ENCODE measurements at regions not wholly inside any gene's neighbourhood (a gene's known extent, or its start where the extent isn't known, plus 50 kb on each side); places are given as distances from the start of the nearest gene placed in this dataset.

DNA sequence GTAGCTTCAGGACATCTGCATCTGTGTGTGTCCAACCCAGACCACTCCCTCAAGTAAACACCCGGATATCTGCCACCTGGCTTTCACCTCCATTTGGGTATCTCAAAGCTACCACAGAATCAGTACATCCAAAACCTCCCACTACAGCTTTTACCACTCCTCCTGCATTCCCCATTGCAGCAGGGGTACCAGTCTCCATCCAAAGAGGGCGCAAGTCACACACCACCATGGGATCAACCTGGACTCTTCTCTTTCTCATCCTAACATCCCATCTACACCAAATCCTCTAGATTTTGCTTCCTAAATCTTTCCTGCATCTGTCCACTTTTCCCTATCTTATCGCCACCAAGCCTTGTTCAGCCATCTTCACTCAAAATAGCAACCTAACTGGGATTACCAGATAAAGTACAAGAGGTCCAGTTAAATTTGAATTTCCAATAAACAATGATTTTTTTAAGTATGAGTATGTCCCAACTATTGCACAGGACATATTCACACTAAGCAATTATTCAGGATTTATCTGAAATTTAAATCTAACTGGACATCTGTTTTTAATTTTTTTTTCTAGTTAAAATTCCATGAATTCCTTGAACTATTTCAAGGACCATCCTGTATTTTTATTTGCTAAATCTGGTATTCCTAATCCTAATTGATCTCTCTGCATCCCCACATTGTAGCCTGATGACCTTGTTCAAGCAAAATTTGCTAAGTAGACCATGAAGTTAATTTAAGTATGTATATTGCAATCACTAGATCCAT, 164.3 kb upstream of the MLN start:
- no peak for DNase-seq (ENCODE audit: low read depth)

- no peak for DNase-seq (ENCODE audit: low read depth)
Observed at GRCh38 chr6:33967265-33967767, 163.5 kb upstream of the MLN start.

GRCh38 chr6:33966536-33966935, 162.7 kb upstream of the MLN start:
- no peak for DNase-seq (ENCODE audit: low read depth)

GRCh38 chr6:33965766-33966165, 162.0 kb upstream of the MLN start:
- DNase-seq (ENCODE audit: low read depth): no peak

DNA sequence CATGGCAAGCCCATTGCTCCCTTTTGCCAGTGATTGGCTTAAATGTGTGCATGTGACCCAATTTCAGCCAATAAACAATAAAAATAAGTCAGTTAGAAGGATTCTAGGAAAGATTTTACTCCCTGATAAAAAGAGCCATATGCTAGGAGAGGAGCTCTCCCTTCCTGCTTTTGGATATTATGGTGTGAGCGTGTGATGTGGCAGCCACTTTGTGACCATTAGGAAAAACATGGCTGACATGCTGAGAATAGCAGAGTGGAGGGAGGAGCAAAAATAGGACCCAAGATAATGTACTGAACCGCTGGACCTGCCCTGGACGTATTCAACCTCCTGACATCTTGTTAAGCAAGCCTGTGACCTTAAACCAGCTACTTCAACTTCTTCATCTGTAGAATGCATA, 160.6 kb upstream of the MLN start:
- no peak for DNase-seq (ENCODE audit: low read depth)

- DNase-seq (ENCODE audit: low read depth): no peak
Observed at GRCh38 chr6:33963136-33963750, 159.4 kb upstream of the MLN start.

DNA sequence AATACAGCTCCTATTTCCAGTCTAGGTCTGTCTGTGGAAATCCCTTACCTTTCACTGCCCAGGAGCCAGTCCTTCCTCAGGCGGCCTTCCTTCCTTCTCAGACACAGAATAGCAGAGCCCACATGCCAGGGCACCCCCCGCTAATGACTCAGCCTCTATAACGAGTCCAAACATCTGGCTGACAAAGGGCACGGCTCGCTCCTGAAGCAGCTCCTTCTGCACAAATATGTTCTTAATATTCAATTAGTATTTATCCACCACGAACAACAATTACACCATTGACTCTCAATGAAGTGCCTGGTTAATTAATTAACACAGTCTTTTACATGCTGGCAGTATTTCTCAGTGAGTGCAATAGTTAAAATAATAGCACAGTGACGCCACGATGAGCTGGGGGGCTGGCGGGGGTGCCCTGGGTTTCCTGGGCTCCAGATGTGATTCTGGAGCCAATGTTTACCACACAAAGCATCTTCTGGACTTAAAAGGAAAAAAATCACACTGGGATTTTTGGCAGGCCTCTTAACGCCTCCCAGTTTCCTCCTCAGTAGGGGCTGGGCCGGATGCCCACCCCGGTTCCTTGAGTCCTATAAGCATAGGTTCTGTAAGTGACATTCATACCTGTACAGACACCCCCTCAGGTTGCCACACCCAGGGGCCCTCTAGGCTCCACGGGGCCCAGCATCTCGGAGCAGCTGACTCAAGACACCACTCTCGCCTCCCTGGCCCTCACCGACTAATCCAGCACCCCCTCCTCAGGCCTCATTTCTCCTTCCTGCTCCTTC, 158.6 kb upstream of the MLN start:
- DNase-seq (ENCODE audit: low read depth): no peak

- DNase-seq (ENCODE audit: low read depth): no peak
Observed at GRCh38 chr6:33961691-33962090, 157.9 kb upstream of the MLN start.

GRCh38 chr6:33960345-33961313, 156.8 kb upstream of the MLN start:
- DNase-seq (ENCODE audit: low read depth): no peak

GRCh38 chr6:33959661-33960344, 156.0 kb upstream of the MLN start:
- DNase-seq (ENCODE audit: low read depth): no peak

- no peak for DNase-seq (ENCODE audit: low read depth)
Observed at GRCh38 chr6:33959329-33959651, 155.5 kb upstream of the MLN start.

GRCh38 chr6:33958526-33959328, 154.9 kb upstream of the MLN start:
- DNase-seq (ENCODE audit: low read depth): no peak

- DNase-seq (ENCODE audit: low read depth): no peak
Observed at GRCh38 chr6:33957892-33958525, 154.2 kb upstream of the MLN start.

DNA sequence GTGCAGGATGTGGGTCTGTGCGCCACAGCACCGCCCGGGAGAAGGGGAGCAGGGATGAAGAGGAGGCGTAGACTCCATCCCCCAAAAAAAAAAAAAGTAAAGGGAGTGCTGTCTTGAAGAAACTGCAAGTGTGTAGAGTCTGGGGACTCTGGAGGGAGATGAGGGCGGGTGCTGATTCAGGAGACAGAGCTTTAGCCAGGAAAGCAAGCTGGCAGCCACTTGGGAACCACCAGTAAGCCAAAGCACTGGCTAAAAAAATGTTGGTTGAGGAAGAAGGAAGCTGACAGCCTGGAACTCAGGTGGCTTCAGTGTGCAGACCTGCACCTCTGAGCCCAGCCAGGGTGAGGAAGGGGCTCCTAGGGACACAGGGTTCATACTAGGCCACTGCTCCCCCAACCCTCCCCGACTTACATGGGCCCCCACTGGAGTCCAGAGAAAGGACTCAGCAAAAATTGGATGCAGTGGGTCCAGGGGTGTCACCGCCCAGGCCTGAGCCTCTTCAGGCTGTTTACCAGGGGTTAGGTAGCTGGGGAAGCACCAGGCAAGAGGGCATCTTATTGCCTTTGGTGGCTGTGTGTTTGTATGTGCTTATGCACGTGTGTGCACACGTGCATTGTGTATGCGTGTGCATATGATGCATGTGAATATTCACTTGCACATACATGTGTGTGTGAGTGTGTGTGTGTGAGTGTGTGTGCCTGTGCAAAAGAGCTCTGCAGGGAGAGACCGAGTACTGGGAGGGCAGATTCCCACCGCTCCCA, 153.5 kb upstream of the MLN start:
- no peak for DNase-seq (ENCODE audit: low read depth)

GRCh38 chr6:33956206-33956605, 152.4 kb upstream of the MLN start:
- no peak for DNase-seq (ENCODE audit: low read depth)

GRCh38 chr6:33955566-33955965, 151.8 kb upstream of the MLN start:
- no peak for DNase-seq (ENCODE audit: low read depth)

DNA sequence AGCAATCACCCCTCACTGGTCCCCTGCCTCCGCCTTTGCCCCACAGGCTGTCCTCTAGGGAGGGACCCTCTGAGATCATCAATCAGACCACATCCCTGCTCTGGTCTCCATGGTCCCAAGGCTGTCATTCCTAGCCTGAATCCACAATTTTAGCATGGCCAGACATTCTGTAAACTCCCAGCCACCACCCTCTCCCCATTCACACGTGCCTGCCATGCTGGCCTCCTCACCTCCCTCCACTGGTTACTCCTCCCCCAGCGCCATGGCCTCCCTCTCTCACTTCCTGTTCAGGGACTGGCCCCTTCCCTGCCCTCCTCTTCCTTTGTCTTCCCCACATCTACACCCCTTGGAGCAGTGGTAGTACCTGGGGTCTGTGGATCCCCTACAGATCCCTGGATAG, 150.7 kb upstream of the MLN start:
- DNase-seq (ENCODE audit: low read depth): no peak

DNA sequence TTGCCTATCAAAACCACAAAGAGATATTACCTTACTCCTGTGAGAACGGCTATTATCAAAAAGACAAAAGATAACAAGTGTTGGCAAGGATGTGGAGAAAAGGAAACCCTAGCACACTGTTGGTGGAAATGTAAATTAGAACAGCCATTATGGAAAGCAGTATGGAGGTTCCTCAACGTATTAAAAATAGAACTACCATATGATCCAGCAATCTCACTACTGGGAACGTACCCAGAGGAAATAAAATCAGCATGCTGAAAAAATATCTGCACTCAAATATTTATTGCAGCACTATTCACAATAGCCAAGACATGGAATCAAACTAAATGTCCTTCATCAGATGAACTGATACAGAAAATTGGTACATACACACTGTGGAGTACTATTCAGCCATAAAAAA, 149.4 kb upstream of the MLN start:
- DNase-seq (ENCODE audit: low read depth): no peak

- no peak for DNase-seq (ENCODE audit: low read depth)
Observed at GRCh38 chr6:33952016-33952415, 148.2 kb upstream of the MLN start.

Measured in activated T-cell treated with anti-CD3 and anti-CD28 coated beads for 48 hours (primary cell).